Brain microvascular endothelial cell (primary cell): ENCODE measurements at regions not wholly inside any gene's neighbourhood (a gene's known extent, or its start where the extent isn't known, plus 50 kb on each side); places are given as distances from the start of the nearest gene placed in this dataset.
"Not testable (repeated sequence)": the region's sequence is repeated elsewhere in the genome, so short reads cannot be mapped to it uniquely, and the experiment has no call there.

Source experiments
- DNase-seq: peaks from one replicate; pipeline ENCODE4 v3.0.0-alpha.2; 2020
- H3K27ac ChIP-seq: fragments of 250-450 bp; sonication (Bioruptor Pico); 2 replicates; pipeline ENCODE4 v1.5.1; 2020; ENCODE audit warnings: mild to moderate bottlenecking, moderate library complexity
- H3K27me3 ChIP-seq: fragments of 250-450 bp; sonication (Bioruptor Pico); replicated peaks from 2 replicates; pipeline ENCODE4 v1.5.1; 2020; ENCODE audit warnings: mild to moderate bottlenecking
- H3K36me3 ChIP-seq: fragments of 250-450 bp; sonication (Bioruptor Pico); replicated peaks from 2 replicates; pipeline ENCODE4 v1.5.1; 2020; ENCODE audit warnings: mild to moderate bottlenecking
- H3K4me3 ChIP-seq: 2 replicates; pipeline ENCODE4 v1.5.1; 2011; ENCODE audit warnings: low read depth, mild to moderate bottlenecking, control low read depth, low read length, moderate library complexity
- in situ Hi-C: cut with HindIII; loops from 2 replicates; pipeline ENCODE4 v1.10.0; 2017; ENCODE audit warnings: low sequenced_read_pairs, low pct_ligation_motif_present
- TF ChIP-seq, protein P1 (sequence below): IDR thresholded peaks from 2 replicates; pipeline ENCODE4 v1.5.1; 2011; ENCODE audit warnings: low read depth, mild to moderate bottlenecking, moderate library complexity, low read length, control low read depth, inconsistent platforms; ENCODE audit errors: missing control alignments

DNA sequence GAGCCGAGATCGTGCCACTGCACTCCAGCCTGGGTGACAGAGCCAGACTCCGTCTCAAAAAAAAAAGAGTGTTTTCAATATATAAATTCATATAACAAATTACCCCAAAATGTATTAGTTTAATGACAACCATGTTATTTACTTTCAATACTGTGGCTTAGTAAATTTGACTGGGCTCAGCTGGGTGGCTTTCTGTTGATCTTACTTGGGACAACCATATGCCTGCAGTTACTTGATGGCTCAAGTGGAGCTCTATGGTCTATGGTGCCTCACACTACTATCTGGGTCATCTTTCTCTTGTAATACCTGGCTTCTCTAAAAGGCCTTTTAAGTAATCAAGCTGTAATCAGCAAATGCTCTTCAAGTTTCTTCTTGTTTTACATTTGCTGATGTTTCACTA is 341.5 kb upstream of the SPHKAP start:
- no peak overlapping the region for H3K27ac ChIP-seq
- in situ Hi-C loops, result no loop called here
- TF ChIP-seq, protein P1, sequence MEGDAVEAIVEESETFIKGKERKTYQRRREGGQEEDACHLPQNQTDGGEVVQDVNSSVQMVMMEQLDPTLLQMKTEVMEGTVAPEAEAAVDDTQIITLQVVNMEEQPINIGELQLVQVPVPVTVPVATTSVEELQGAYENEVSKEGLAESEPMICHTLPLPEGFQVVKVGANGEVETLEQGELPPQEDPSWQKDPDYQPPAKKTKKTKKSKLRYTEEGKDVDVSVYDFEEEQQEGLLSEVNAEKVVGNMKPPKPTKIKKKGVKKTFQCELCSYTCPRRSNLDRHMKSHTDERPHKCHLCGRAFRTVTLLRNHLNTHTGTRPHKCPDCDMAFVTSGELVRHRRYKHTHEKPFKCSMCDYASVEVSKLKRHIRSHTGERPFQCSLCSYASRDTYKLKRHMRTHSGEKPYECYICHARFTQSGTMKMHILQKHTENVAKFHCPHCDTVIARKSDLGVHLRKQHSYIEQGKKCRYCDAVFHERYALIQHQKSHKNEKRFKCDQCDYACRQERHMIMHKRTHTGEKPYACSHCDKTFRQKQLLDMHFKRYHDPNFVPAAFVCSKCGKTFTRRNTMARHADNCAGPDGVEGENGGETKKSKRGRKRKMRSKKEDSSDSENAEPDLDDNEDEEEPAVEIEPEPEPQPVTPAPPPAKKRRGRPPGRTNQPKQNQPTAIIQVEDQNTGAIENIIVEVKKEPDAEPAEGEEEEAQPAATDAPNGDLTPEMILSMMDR, result no peak
- DNase-seq, result no peak
- H3K4me3 ChIP-seq, result no peak overlapping the region
- H3K27me3 ChIP-seq, result no peaks in the 10 kb centered on the region
- no peaks in the 10 kb centered on the region for H3K36me3 ChIP-seq

DNA sequence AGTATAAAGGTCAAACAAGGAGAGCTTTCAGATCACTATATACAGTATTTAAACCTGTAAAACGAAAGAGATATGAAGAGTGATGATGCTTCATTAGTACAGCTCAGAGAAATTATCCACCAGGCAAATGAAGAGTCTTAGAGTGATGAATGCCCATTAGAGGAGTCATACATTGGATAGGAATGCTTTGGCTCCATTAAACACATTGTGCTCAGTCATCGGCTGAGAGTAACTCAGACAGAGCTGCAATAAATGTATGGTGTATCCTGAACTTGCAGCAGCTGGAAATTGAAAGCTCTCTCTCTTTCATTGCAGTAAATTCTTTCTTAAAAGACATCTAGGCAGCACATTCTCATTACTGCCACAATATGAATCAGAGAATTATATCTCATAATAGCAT is 340.8 kb upstream of the SPHKAP start:
- Histone ChIP-seq H3K27me3 (no peaks in the 10 kb centered on the region), H3K27ac (no peak overlapping the region), H3K36me3 (no peaks in the 10 kb centered on the region), H3K4me3 (no peak overlapping the region)
- in situ Hi-C loops, result no loop called here
- no peak for DNase-seq
- TF ChIP-seq, protein P1, result no peak

DNA sequence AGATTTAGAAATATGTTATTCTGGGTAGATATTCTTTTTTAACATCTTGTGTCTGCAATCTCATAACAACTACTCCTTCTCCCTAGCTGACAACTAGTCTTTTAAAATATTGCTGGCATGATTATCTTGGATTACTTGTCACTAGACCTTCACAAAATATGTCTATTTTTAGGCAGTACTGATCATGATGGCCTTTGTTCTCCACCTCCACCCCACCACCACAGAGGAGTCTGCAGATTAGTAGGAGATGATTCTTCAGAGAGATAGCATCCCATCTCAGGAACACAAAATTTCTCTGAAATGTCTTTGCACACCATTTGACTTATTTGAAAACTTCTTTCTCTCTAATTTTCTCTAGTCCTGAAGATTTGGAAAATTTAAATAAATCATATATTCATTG is 338.1 kb upstream of the SPHKAP start:
- in situ Hi-C loops, result no loop called here
- TF ChIP-seq, protein P1, result no peak
- no peaks in the 10 kb centered on the region for H3K36me3 ChIP-seq
- H3K27ac ChIP-seq, result no peak overlapping the region
- H3K4me3 ChIP-seq, result no peak overlapping the region
- DNase-seq, result no peak
- H3K27me3 ChIP-seq, result no peaks in the 10 kb centered on the region

DNA sequence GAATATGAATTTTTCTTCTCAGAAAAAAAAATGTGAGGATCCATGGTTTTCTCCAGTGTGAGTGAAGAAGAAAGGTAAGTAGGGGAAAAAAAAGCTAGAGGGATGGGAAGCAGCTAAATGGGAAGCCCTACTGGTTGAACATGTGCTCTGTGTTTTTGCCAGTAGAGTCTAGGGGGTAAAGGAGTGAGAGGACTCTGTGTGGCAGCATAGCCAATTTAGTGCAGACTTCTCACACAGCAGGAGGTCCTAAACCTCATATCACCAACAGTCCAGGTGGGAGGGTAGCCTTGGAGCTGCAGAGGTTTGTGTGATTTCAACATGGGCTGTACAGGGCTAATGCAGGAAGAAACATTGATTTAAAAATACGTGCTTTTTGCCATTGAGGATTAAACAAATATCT is 334.5 kb upstream of the SPHKAP start:
- TF ChIP-seq, protein P1, result no peak
- DNase-seq, result no peak
- H3K27ac ChIP-seq, result no peak overlapping the region
- no peaks in the 10 kb centered on the region for H3K27me3 ChIP-seq
- in situ Hi-C loops, result no loop called here
- no peak overlapping the region for H3K4me3 ChIP-seq
- no peaks in the 10 kb centered on the region for H3K36me3 ChIP-seq

DNA sequence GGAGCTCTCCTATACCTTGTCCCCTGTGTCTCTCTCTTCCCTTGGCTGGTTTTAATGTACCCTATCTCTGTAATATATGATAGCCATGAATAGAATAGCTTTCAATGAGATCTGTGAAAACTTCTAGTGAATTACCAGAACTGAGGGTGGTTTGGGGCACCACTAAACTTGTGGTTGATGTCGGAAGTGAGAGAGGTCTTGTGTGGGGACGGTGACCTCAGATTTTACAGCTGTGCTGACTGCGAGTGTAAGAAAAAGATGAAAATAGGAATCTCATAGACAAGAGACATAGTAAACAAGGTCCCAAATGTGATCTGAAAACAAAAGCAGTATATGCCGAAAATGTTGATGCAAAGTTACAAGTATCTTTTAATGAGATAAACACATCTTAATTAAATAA is 332.0 kb upstream of the SPHKAP start:
- H3K36me3 ChIP-seq, in situ Hi-C loops: not testable (repeated sequence)

DNA sequence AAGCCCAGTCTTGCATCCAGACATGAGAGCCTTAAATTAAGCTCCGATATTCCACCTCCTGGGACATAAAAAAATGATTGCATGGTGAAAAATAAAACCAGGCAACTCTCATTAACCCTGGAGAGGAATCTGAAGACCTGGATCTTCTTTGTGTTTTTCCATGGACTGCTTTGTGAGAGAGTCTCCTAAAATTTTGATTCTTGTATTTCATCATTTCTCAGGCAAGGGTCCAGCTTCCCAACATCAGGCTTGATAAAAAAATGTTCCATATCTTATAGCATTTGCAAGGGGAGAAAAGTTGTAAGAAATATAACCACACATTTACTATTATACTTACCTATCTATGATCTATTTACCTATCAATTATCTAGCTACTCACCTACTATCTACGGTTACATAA is 327.5 kb upstream of the SPHKAP start:
- in situ Hi-C loops, result no loop called here
- no peak for DNase-seq
- Histone ChIP-seq H3K36me3 (no peaks in the 10 kb centered on the region), H3K27me3 (no peaks in the 10 kb centered on the region), H3K27ac (no peak overlapping the region), H3K4me3 (no peak overlapping the region)
- TF ChIP-seq, protein P1, result no peak

More for the DNA sequence above, 332.0 kb upstream of the SPHKAP start:
- H3K27ac ChIP-seq, H3K27me3 ChIP-seq, DNase-seq, H3K4me3 ChIP-seq: not testable (repeated sequence)
